GM18520 (cell line): ENCODE measurements at regions not wholly inside any gene's neighbourhood (a gene's known extent, or its start where the extent isn't known, plus 50 kb on each side); places are given as distances from the start of the nearest gene placed in this dataset.
A peak's percentile ranks its signal among the peaks of the same experiment; 100 is the strongest.

ENCODE experiments used
- ATAC-seq: cut with Tn5 transposase; IDR thresholded peaks from one replicate; pipeline ENCODE4 v1.9.1; 2021; ENCODE audit not compliant: unreplicated experiment

GRCh38 chr13:74084375-74084935 is 49.7 kb downstream of the KLF12 start:
- no peak for ATAC-seq

DNA sequence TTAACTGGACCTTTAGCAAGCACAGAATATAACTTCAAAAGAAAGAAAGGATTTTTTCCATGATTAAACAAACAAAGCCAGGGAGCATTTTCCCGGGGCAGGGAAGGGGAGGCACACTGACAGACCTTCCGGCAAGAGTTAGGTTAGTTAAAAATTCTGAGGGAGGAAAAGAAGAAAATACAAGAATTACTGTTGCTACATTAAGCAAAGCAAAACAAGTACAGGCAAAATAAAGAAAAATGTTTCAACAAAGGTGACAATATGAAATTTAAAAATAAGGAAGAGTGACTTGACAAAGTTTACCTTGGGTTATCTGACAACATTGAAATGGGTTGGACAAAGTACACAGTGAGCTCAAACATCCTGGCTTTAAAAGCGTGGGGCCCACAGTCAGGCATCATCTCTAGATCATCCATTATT is 51.5 kb downstream of the KLF12 start:
- ATAC-seq: no peak

- no peak for ATAC-seq
These were observed 53.4 kb downstream of the KLF12 start for GRCh38 chr13:74080762-74081161.

DNA sequence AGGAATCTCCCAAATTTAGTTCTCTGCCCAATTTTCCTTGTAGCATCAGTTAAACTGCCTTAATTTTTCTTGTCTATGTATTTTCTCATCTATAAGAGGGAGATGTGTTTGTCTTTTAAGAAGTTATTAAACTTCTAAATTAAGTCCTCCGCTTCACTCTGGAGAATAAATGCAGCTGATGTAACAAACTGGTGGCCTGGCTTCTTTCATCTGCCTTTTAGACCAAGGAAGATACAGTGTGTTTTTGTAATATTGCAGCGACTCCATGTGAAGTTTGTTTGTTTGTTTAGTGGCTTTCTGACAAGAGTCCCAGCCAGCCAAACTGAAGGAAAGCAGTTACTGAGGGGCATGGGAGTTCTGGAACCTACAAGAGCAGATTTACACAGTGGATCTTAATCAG is 56.4 kb downstream of the KLF12 start:
- no peak for ATAC-seq

- no peak for ATAC-seq
These were observed 56.8 kb downstream of the KLF12 start for GRCh38 chr13:74077375-74077774.

DNA sequence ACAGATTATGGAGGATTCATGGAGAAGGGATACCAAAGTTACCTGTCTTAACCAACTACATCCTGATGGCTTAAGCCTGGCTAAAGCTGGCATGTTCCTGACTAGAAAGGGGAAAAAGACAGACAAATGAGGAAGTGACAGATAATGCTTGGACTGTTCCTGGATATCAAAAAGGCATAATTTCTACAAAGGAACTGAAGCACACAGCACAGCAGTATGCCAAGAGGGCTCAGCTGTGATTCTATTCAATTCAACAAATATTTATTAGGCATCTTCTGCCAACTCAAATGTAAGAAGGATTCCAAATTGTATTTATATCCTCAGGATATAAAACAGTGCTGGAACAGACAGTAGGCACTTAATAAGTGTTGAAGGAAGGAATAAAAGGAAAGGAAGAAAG is 59.5 kb downstream of the KLF12 start:
- no peak for ATAC-seq

- ATAC-seq: no peak
These were observed 60.9 kb downstream of the KLF12 start for GRCh38 chr13:74073274-74073673.

- ATAC-seq: no peak
These were observed 63.7 kb downstream of the KLF12 start for GRCh38 chr13:74070513-74070912.

GRCh38 chr13:74070065-74070464 is 64.1 kb downstream of the KLF12 start:
- no peak for ATAC-seq

DNA sequence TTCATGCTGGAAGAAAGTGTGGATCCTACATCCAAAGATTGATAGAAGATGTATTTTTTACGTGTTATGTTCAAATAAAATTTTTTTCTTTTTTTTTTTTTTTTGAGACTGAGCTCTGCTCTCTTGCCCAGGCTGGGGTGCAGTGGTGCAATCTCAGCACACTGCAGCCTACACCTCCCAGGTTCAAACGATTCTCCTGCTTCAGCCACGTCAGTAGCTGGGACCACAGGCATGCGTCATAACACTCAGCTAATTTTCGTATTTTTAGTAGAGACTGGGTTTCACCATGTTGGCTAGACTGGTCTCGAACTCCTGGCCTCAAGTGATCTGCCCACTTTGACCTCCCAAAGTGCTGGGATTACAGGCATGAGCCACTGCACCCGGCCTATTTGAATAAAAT is 65.7 kb downstream of the KLF12 start:
- ATAC-seq: no peak

DNA sequence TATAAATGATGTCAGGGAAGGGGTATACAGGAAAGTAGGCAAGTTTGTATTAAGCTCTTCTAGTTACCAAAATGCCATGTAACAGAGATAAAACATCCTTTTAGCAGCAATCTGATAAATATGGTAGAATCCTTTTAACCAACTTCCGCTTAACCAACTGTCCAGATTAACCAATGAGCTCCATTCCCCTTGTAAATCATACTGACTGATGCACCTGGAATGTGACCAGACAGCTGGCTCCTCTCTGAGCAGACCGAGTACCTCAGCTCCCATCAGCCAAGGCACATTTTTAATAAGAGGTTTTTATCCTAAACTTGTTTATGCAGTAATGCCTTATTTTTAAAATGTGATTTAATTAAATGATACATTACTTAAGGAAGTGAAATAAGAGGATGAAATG is 66.4 kb downstream of the KLF12 start:
- ATAC-seq: no peak

- ATAC-seq: no peak
These were observed 67.3 kb downstream of the KLF12 start for GRCh38 chr13:74066937-74067336.

DNA sequence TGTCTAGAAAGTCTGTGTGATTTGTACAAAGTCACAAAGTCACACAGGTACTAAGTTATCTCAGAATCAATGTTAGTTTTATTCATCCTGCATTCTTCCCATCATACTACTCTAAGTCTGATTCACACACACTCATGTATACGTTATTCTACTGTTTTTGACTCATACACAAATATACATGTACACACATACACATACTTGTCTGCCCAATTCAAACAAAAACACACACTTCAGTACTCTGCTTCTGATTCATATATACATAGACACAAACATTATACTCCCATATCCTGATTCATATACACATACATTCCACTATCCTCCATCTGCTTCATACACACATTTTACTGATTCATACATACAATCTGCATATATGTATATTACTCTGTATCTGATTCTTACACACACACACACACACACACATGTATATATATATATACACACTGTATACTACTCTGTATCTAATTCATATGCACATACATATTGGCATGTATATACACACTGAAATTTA is 69.3 kb downstream of the KLF12 start:
- no peak for ATAC-seq

DNA sequence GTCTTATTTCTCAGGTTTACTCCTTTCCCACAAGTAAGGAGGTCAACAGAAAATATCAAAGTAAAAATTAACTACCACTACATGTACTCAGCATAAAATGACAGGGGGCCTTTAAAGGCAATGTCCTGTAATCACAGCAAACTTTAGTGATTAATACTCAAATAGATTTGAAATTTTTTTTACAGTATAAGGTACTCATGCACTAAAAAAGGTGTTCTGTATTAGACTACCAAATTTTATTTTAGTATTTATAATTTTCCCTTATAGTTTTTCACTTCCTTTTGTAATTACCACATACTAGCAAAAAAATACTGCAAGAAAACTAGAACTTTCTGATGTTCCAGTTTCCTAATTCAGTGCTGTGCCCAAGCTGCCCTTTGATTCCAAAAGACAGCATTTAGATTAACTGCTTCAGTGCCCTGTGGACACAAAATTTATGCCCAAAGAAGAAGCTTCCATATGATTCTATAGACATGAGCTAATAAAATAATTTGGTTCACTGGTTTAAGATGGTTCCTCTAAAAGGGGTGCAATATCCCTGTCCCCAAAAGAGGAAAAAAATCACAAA is 70.6 kb downstream of the KLF12 start:
- no peak for ATAC-seq

DNA sequence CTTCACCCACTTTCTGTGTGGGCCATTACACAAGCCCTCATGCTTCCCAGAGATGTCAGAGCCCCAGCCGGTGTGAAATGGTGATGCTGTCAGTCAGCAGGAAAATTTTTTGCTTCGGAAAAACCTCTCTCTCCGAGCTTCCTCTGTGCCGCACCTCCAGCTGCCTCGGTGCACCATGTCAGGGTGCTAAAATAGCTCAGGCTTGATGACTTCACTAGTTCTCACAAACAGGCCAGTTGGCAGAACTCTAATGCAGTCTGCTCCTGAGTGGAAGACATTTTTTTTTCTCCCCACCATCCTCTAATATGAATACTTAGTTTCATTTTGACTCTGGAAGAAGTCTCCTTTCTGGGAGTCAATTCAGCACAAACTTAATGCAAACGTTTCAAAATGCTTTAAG is 71.3 kb downstream of the KLF12 start:
- peak; percentile 89 for ATAC-seq

DNA sequence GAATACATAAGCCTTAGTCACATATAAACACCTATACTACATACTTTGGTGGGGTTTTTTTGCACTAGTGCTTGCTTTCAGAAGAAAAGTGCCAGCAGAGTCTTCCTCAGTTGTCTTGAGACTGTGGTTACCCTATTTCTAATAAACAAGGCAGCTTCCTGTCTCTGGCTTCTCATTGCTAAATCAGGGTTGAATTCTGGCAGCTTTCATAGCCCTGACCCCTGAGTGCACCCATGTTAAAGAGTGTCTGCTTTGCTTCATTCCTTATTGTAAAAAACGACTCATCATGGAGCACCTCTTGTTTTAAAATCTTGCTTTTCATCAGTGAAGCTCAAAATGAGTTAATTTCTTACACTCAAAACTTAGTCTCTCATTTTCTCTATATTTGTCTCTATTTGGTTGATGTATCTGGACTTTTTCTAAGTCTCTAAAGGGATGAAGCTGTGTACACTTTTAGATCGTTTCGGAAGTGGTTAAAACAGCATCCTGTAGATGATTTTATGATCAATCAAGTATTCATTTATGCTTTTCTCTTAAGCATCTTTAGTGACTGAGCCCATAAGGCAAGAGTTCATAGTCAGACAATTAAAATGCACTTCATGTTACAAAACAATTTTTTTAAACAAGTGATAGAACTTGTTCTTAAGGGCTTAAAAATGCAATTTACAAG is 72.1 kb downstream of the KLF12 start:
- peak; percentile 43 for ATAC-seq

DNA sequence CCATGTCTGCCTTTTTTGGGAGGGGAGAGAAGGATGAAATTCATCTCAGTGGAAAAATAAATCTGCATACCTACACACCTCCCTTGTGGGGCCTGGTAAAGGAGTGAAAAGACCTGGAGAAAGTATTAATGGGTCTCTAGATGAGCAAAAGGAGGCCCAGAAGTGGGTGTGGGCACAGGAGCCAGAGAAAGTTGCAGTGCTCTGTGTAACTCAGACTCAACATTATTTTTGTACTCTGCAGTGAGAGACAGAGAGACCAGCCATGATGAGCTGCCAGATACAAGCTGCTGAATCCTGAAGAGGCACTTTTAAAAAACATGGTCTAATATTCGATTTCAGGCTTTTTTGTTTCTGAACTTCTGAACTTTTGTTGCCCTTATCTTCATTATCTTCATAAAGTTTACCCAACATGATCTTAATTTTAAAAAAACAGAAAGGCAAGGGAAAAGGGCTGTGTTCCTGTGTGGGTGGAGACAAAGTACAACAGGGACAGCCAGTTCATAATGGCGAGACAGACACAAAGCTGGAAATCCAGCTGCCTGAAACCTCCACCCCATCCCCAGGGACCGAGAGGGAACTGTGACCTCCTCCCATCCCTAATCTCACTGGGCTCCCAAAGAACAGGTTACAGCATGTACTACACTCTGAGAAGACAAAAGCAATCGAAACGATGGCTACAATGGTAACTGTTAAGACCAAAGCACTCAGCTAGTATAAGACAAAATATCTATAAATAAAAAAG is 77.2 kb downstream of the KLF12 start:
- ATAC-seq: no peak

DNA sequence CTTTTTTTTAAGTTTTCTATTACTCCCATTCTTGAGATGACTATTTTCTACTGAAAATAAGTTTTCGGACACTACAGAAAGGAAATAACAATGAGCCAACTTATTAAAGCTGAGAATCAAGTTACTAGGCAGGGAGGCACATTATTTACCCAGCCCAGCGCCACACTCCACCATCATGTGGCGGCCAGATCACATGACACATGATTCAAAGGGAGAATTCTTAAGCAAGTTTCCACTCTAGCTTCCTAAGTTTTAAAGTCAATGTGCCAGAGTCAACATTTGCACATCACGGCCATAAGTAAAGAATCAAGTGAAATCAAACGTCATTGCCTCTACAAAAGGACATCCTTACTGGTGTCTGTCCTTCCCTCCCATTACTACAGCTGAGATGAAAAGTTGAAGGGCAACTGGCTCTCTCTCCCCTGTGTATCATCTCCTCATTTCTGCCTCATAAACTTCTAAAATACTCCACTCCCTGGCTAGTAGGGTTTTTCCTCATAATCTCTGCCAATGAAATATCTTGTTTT is 81.7 kb downstream of the KLF12 start:
- ATAC-seq: no peak

DNA sequence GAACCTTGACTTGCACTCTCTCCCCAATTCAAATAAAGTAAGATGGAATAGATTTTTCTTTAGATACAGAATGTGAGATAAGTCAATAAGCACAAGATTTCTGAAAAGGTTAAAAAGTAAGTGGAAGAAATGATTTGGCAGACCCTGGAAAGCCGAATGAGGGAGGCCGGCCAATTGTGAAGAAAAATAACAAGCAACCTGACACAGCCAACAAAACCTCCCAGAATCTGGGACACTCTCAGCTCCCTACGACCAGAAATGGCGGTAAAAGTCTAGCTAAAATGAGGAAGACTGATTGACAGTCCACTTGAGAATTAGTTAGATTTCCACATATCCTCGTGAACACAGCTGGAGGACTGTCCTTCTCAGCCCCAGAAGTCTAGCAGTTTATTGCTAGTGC is 85.4 kb downstream of the KLF12 start:
- ATAC-seq: no peak

GRCh38 chr13:74047931-74048600 is 86.1 kb downstream of the KLF12 start:
- no peak for ATAC-seq

- no peak for ATAC-seq
These were observed 87.8 kb downstream of the KLF12 start for GRCh38 chr13:74046431-74046830.
